ENCODE measurements at regions not wholly inside any gene's neighbourhood (a gene's known extent, or its start where the extent isn't known, plus 50 kb on each side); places are given as distances from the start of the nearest gene placed in this dataset.

DNA sequence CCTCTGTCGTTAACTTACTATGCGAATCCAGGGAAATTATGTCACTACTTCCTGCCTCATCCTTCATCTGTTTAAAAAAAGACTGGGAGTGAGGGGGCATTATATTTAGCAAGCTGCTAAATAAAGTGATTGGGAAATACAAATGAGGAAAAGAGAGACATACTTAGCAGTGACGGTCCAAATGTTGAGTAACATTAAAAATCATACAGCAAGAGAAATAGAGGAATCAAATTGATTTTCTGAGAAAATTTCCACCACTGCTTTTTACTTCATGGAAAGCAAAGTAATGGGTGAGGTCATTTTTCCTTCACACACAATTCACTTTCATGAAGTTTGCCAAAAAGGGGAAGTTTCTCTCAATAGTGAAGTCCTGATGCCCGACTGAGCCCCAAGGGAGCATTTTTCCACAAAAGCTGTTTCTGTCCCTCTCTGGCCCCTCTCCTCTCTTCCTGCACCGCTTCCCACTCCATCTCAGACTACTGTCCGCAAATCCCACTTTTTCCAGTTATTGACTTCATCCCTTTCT lies 61.9 kb upstream of the ADO start:
- DNase-seq (ENCODE audit: low read depth in 2 of 2), result no peak

DNA sequence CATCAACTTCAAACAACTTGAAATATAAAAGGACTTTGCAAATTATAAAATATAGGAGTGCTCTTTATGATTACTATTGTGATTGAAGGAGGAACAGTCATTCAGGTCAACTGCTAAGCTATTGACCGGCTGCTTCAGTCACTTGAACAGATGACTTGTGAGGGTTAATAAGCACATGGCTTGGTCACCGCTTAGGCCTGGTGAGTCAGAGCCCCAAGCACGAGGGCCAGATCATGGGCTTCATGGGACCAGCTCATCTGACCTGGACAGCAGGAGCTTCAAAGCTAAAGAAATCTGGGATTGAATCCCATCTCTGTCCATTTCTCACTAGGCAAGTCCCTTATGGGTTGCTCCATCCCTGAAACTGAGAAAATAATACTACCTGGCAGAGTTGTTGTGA lies 60.4 kb upstream of the ADO start:
- DNase-seq (ENCODE audit: low read depth in 2 of 2), result no peak

DNA sequence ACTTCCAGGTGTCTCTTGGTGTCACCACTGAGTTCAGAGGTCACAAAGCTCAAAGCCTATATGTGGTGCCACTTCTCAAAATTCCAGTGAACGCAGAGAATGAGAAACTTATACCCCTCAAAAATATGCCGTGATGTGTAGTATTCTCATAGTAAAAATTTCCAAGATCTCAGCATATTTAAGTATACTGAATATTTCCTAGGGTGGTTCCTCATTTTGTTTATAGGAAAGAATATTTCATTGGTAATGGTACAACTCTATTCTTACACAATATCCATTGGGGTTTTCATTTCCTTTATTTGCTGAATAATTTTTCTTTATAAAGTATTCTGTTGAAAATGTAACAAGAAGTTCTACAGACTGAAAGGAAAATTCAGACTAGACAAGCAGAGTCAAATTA lies 58.9 kb upstream of the ADO start:
- DNase-seq (ENCODE audit: low read depth in 2 of 2), result no peak

DNA sequence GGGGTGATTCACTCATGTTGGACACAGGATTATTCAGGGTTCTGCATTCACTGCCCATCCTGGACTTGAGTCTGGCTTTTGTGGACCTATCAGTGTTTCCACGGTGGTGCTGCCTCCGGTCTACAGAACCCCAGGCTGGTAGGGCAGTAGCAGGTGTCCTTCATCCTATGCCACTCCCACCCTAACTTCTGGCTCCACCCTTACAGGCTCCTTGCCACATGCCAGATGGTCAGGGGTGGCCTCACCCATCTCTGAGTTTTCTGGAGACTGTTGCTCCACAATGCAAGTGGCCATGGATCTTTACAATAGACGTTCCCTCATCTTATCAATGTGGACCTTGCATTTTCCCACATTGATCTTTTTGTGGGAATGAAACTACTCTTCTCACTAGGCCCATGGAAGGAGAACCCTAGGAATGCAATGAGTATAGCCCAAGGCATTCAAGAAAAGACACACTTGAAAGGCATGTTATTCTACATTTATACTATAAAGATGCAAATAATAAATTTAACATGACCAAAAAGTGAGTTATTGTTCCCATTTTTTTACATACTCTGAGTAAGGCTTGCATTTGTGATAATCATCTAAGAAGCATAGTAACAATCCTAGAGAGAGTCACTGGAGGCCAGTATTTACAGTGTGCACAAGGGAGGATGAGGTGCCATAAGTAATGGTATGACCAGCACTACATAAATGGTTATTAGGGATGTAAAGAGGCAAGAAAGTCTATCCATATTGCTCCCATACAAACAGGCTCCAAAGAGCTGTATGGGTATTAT lies 57.4 kb upstream of the ADO start:
- DNase-seq (ENCODE audit: low read depth in 2 of 2), result no peak

DNA sequence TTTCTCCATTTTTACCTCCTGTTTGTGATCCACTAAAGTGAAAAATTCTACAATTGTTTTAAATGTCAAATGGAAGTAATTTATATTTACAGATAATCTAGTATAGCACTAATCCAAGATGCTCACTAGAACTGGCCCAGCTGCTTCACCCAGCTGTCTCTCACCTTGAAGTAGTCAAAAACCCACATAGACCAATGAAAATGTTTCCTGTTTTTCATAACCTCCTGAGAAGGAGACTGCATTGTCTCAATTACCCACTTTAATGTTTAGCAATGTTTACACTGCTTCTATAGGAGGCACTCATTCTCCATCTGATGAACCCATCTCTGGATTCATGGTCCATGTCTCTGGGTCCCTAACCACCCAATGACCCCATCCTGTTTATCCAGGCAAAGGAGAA lies 56.1 kb upstream of the ADO start:
- no peak for DNase-seq (ENCODE audit: low read depth in 2 of 2)

DNA sequence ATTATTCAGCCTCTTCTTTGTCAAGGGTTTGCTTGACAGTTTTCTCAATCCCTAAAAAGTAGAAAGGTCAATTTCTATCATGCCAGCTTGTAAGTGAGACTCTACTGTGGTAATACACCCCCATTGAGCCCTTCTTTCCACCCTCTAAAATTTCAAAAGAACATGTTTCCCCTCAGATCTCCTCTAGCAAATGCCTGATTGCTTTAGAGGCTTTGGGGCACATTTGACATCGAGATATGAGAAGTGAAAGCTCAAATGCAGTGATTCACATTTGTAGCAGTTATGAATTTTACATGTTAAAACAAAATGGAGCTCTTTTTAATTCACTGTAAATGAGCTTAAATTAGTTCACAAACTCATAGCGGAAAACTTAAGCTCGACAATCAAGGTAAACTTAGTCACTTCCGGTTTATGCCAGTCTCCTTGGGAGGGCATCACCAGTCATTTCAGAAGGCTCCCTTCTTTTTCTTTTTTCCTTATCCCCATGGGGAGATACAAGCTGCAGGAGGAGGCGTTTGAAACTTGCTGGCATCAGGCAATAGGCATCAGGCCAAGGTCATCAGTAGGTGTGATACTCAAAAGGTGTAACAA lies 55.3 kb upstream of the ADO start:
- no peak for DNase-seq (ENCODE audit: low read depth in 2 of 2)

Measured in stimulated activated CD8-positive, alpha-beta memory T cell treated with anti-CD3 and anti-CD28 coated beads, Interleukin-7, amount 100 ng/mL, for 4 hours (primary cell).